Sigmoid colon (tissue), 6 donors: ENCODE measurements at regions not wholly inside any gene's neighbourhood (a gene's known extent, or its start where the extent isn't known, plus 50 kb on each side); places are given as distances from the start of the nearest gene placed in this dataset.

Experiments used
- DNase-seq: peaks from one replicate; pipeline ENCODE4 v3.0.0-alpha.2; 2019
- H3K27ac ChIP-seq, 4 donors: fragments of 200-600 bp; sonication (generic); one replicate each; pipeline ENCODE4 v1.5.1; 2016 to 2019; ENCODE audit warnings: mild to moderate bottlenecking in 1 of 4
- H3K27me3 ChIP-seq, 3 donors: fragments of 200-600 bp; sonication (generic); one replicate each; pipeline ENCODE4 v1.5.1; 2019; ENCODE audit warnings: mild to moderate bottlenecking in 1 of 3
- H3K36me3 ChIP-seq, 4 donors: fragments of 200-600 bp; sonication (generic); one replicate each; pipeline ENCODE4 v1.5.1; 2016 to 2019
- H3K4me1 ChIP-seq, 4 donors: fragments of 200-600 bp; sonication (generic); one replicate each; pipeline ENCODE4 v1.5.1; 2017 to 2019
- H3K4me3 ChIP-seq, 4 donors: fragments of 200-600 bp; sonication (generic); one replicate each; pipeline ENCODE4 v1.5.1; 2017 to 2019; ENCODE audit warnings: mild to moderate bottlenecking in 2 of 4, moderate library complexity in 1 of 4
- H3K9me3 ChIP-seq, 4 donors: fragments of 200-600 bp in 3 of 4; sonication (generic) in 3 of 4; one replicate each; pipeline versions ENCODE4 v1.5.1 to v1.6.1; 2013 to 2019
- EP300 ChIP-seq, 4 donors: sonication (generic); formaldehyde crosslinking; IDR thresholded peaks; one replicate each; pipeline ENCODE4 v1.6.1; 2017; ENCODE audit warnings: antibody characterized with exemption in 4 of 4
- POLR2A ChIP-seq, 2 donors: fragments of 450-650 bp; IDR thresholded peaks; one replicate each; pipeline ENCODE4 v1.6.1; 2016; ENCODE audit warnings: antibody characterized with exemption in 2 of 2, mild to moderate bottlenecking in 2 of 2, moderate library complexity in 2 of 2
- POLR2AphosphoS5 ChIP-seq, 4 donors: sonication (generic); formaldehyde crosslinking; IDR thresholded peaks; one replicate each; pipeline ENCODE4 v1.6.1; 2017; ENCODE audit warnings: antibody characterized with exemption in 4 of 4
- WGBS, 2 donors: extraction: QIAGEN DNeasy Blood & Tissue Kit; methylation state at CpG; one replicate each; pipeline ENCODE4 v1.1.7; 2013; 5-methylcytosine and 5-hydroxymethylcytosine counted together
- intact Hi-C: fragments of 100-400 bp; cut with DNase I; formaldehyde crosslinking; loops from one replicate; pipeline ENCODE4 v1.15.1; 2023
- TF ChIP-seq, protein P1 (sequence below), 4 experiments: fragments of 450-650 bp in 3 of 4; fragments of 200-600 bp in 1 of 4; IDR thresholded peaks; one replicate each; pipeline ENCODE4 v1.5.1; 2016 to 2019; ENCODE audit warnings: antibody characterized with exemption in 4 of 4, mild to moderate bottlenecking in 3 of 4, moderate library complexity in 2 of 4
- donor health status: healthy with polysubstance abuse.
- donor health status: healthy.

DNA sequence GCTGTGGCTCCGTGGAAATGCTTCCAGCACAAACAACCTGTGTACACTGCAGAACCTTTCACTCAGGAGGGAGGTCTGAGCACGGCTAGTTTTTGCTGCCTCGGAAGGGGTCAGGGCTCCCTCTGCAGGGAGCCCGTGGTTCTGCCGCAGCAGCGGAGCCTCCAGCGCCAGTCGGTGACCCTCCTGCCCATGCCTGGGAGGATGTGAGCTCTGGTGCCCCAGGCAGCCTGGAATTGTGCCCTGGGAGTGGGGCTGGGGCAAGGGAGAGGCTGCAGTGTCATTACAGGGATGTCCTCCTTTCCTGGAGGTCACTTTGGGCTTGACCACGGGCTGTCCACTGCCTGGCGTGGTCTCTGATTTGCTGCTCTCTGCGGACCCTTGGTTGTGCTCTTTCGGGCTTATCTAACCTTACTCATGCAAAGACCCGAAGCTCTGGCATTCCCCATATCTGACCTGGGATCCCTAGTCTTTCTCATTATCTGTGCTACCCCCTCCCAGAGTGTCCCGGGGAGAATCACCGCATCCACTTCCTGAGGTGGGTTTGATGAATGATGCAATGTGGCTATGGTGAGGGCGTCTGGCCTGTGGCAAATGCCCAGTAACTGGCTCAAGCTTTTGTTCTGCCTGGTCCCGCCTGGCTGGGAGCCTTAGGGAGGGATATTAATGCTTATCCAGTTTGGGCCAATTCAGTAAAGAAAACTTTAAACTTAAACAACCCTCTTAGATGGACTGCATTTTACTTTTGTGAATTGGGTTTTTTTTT, 59.6 kb upstream of the TAGAP start:
- no peaks in the 10 kb centered on the region for H3K36me3 ChIP-seq
- TF ChIP-seq, protein P1, sequence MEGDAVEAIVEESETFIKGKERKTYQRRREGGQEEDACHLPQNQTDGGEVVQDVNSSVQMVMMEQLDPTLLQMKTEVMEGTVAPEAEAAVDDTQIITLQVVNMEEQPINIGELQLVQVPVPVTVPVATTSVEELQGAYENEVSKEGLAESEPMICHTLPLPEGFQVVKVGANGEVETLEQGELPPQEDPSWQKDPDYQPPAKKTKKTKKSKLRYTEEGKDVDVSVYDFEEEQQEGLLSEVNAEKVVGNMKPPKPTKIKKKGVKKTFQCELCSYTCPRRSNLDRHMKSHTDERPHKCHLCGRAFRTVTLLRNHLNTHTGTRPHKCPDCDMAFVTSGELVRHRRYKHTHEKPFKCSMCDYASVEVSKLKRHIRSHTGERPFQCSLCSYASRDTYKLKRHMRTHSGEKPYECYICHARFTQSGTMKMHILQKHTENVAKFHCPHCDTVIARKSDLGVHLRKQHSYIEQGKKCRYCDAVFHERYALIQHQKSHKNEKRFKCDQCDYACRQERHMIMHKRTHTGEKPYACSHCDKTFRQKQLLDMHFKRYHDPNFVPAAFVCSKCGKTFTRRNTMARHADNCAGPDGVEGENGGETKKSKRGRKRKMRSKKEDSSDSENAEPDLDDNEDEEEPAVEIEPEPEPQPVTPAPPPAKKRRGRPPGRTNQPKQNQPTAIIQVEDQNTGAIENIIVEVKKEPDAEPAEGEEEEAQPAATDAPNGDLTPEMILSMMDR (IDR thresholded peaks at IDR 0.05) = peak; percentile 31 to 80 (median 71)
- TF ChIP-seq EP300 (IDR thresholded peaks at IDR 0.05) = no peak
- H3K4me3 ChIP-seq = no peak overlapping the region
- no peak overlapping the region for H3K27ac ChIP-seq
- H3K27me3 ChIP-seq = no peaks in the 10 kb centered on the region
- peak; percentile 75 for DNase-seq
- H3K4me1 ChIP-seq = peaks cover 0 to 6% (median 2%) of the 10 kb centered on the region in 4 donors
- intact Hi-C loops = loop anchor here (1.0 to 10.0 kb wide), 2 partner anchors 62 to 400 kb away; no protein-coding TSS in a partner anchor
- WGBS, 2 donors = 35 to 36% methylated on average over 17 of the region's 17 CpGs
- H3K9me3 ChIP-seq = no peaks in the 10 kb centered on the region

DNA sequence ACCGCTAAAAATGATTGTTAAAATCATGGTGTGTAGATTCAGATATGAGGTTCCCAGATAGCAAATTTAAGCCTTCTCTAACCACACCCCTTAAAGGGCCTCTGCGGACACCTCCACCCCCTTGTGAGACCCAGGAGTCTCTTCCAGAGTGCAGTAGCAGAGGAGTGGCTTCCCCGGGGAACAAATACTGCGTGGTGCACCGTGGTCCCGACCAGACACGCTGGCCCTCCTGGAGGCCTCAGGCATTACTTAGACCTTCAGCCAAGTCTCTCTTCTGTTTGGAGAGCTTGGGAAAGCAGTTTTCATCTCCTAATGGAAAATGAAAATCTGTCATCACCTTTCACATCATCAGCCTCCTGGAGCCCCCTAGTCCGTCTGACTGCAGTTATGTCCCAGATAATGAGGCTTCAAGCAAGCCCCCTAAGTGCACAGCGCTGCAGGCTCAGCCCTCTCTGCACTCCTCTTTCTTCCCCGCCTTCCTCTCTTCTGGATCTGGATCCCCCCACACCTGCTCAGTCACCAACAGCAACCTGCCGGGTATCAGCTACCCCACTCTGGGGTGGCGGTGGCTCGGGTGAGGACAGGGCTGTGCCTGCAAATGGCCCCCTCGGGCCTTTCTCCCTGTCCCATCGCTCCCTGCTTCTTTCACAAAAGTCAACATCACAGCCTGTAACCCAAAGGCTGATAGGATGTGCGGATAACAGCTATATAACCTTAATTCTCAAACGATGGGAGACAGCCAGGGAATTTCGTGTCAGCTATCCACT, 58.8 kb upstream of the TAGAP start:
- no peaks in the 10 kb centered on the region for H3K9me3 ChIP-seq
- no peaks in the 10 kb centered on the region for H3K36me3 ChIP-seq
- no peak overlapping the region for H3K27ac ChIP-seq
- no peaks in the 10 kb centered on the region for H3K27me3 ChIP-seq
- peaks cover 0 to 6% (median 2%) of the 10 kb centered on the region in 4 donors for H3K4me1 ChIP-seq
- no peak overlapping the region for H3K4me3 ChIP-seq
- DNase-seq = no peak
- intact Hi-C loops = loop anchor here (1.0 to 10.0 kb wide), 2 partner anchors 61 to 399 kb away; no protein-coding TSS in a partner anchor
- TF ChIP-seq POLR2AphosphoS5 (IDR thresholded peaks at IDR 0.05) (no peak), POLR2A (IDR thresholded peaks at IDR 0.05) (no peak), EP300 (IDR thresholded peaks at IDR 0.05) (no peak)
- TF ChIP-seq, protein P1 (IDR thresholded peaks at IDR 0.05) = no peak
- 64 to 66% methylated on average over 18 of the region's 18 CpGs for WGBS, 2 donors

DNA sequence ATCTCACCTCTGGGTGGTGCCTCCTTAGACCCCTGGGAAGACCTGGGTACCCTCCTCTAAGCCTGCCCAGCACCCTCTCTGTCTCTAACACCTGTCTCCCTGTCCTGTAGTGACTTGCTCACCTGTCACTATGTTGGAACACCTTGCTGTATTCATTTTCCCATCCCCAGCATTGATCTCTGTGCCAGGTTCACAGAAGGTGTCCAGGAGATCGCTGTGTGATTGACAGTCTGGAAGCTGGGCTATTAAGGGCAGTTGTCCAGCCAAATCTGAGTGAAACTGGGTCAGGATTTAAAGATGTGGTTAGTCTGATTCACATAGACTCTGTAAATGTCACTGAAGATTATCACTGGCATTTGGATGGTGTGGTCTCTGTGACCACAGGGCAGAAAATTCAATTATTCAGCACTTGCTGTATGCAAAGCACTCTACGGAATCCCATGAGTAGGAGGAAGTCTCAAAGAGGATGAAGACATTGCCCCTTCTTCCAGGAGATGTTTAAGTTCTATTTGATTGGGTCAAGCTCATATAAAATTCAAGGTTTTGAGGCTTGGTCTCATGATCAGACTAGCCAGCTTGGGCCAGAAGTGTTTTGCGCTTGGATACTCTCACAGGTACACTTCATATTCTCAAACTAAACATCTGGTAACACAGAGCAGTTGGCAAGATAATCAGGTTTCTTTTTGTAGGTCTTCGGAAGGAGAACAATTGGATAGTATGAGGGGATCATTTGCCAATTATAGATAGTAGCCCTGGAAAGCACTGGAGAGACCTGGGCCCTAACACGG, 57.8 kb upstream of the TAGAP start:
- no peaks in the 10 kb centered on the region for H3K9me3 ChIP-seq
- intact Hi-C loops = loop anchor here (10.0 kb wide), 1 partner anchor 398 kb away; no protein-coding TSS in a partner anchor
- WGBS, 2 donors = 90 to 92% methylated on average over 5 of the region's 5 CpGs
- no peak for TF ChIP-seq POLR2AphosphoS5 (IDR thresholded peaks at IDR 0.05)
- TF ChIP-seq, protein P1 (IDR thresholded peaks at IDR 0.05) = no peak
- peaks cover 0 to 6% (median 2%) of the 10 kb centered on the region in 4 donors for H3K4me1 ChIP-seq
- no peaks in the 10 kb centered on the region for H3K36me3 ChIP-seq
- DNase-seq = no peak
- no peak overlapping the region for H3K27ac ChIP-seq
- no peak overlapping the region for H3K4me3 ChIP-seq
- H3K27me3 ChIP-seq = no peaks in the 10 kb centered on the region

DNA sequence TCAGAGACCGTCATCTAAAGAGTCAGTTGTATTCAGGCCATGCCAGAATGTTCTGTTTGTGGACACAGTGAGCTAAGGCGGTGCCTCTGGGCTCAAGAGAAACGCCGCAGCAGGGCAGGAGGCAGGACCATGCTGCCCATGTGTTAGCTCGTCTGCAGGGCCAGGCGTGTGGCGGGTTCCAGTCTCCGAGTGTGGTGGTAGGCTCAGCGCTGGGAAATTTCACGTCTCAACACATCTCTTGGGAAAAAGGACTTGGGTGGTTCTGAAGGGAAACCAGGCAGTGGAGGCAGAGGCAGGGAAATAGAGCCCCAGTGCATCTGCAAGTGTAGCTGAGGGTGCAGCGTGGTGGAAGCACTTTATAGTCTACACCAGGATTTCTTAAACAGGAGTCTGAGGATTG, 56.9 kb upstream of the TAGAP start:
- H3K27me3 ChIP-seq = no peaks in the 10 kb centered on the region
- peaks cover 0 to 6% (median 2%) of the 10 kb centered on the region in 4 donors for H3K4me1 ChIP-seq
- H3K9me3 ChIP-seq = no peaks in the 10 kb centered on the region
- no peak for TF ChIP-seq POLR2AphosphoS5 (IDR thresholded peaks at IDR 0.05)
- TF ChIP-seq, protein P1 (IDR thresholded peaks at IDR 0.05) = no peak
- no peak overlapping the region for H3K4me3 ChIP-seq
- H3K36me3 ChIP-seq = no peaks in the 10 kb centered on the region
- intact Hi-C loops = loop anchor here (10.0 kb wide), 1 partner anchor 397 kb away; no protein-coding TSS in a partner anchor
- DNase-seq = no peak
- no peak overlapping the region for H3K27ac ChIP-seq
- 76 to 92% methylated on average over 11 of the region's 11 CpGs for WGBS, 2 donors
